Activated CD4-positive, alpha-beta memory T cell treated with anti-CD3 and anti-CD28 coated beads for 36 hours (primary cell): ENCODE measurements at regions not wholly inside any gene's neighbourhood (a gene's known extent, or its start where the extent isn't known, plus 50 kb on each side); places are given as distances from the start of the nearest gene placed in this dataset.
"Not testable (repeated sequence)": the region's sequence is repeated elsewhere in the genome, so short reads cannot be mapped to it uniquely, and the experiment has no call there.

Source experiments
- CTCF ChIA-PET: fragments of 350-600 bp; sonication (Branson Sonifier 250); formaldehyde crosslinking; loops from one replicate; lab custom pipeline; 2021; ENCODE audit warnings: antibody characterized with exemption, inconsistent platforms; lab: Charles Lee
- POLR2A ChIA-PET: fragments of 350-600 bp; sonication (Branson Sonifier 250); formaldehyde crosslinking; loops from one replicate; lab custom pipeline; 2021; ENCODE audit warnings: antibody characterized with exemption; lab: Charles Lee
- DNase-seq: peaks from one replicate; pipeline ENCODE4 v3.0.0-alpha.2; 2020
- H3K27ac Mint-ChIP-seq: one replicate; pipeline ENCODE4 v1.8.0; 2021; ENCODE audit warnings: mixed read lengths
- H3K27me3 Mint-ChIP-seq: one replicate; pipeline ENCODE4 v1.8.0; 2021; ENCODE audit warnings: mixed read lengths
- H3K36me3 Mint-ChIP-seq: one replicate; pipeline ENCODE4 v1.8.0; 2021; ENCODE audit warnings: mixed read lengths
- H3K4me1 Mint-ChIP-seq: one replicate; pipeline ENCODE4 v1.8.0; 2021; ENCODE audit warnings: low read depth, mixed read lengths
- H3K4me3 Mint-ChIP-seq: one replicate; pipeline ENCODE4 v1.8.0; 2021; ENCODE audit warnings: mild to moderate bottlenecking, mixed read lengths
- H3K9me3 Mint-ChIP-seq: one replicate; pipeline ENCODE4 v1.8.0; 2021; ENCODE audit warnings: mixed read lengths
- intact Hi-C: fragments of 100-400 bp; cut with micrococcal nuclease; formaldehyde crosslinking; loops from one replicate; pipeline ENCODE4 v1.15.1; 2023

- intact Hi-C loops, result no loop called here
- CTCF ChIA-PET, result no interaction called here
- POLR2A ChIA-PET, result no interaction called here
These were observed 113.6 kb downstream of the ALX1 start for GRCh38 chr12:85393606-85394005.

GRCh38 chr12:85394065-85394464, 114.0 kb downstream of the ALX1 start:
- intact Hi-C loops, result no loop called here
- Mint-ChIP-seq H3K36me3 (no peaks in the 10 kb centered on the region), H3K9me3 (no peaks in the 10 kb centered on the region), H3K27me3 (no peaks in the 10 kb centered on the region), H3K4me3 (no peak overlapping the region), H3K4me1 (no peaks in the 10 kb centered on the region), H3K27ac (no peak overlapping the region)
- DNase-seq, result no peak
- POLR2A ChIA-PET, result no interaction called here
- CTCF ChIA-PET, result no interaction called here

More at GRCh38 chr12:85393606-85394005, 113.6 kb downstream of the ALX1 start:
- Mint-ChIP-seq H3K27ac (no peak overlapping the region), H3K27me3 (no peaks in the 10 kb centered on the region), H3K9me3 (no peaks in the 10 kb centered on the region), H3K4me3 (no peak overlapping the region), H3K36me3 (no peaks in the 10 kb centered on the region), H3K4me1 (no peaks in the 10 kb centered on the region)
- no peak for DNase-seq

GRCh38 chr12:85394809-85395208, 114.8 kb downstream of the ALX1 start:
- no peaks in the 10 kb centered on the region for H3K27me3 Mint-ChIP-seq
- intact Hi-C loops, result no loop called here
- ChIA-PET POLR2A (no interaction called here), CTCF (no interaction called here)
- peaks cover under 1% of the 10 kb centered on the region for H3K9me3 Mint-ChIP-seq
- H3K4me3 Mint-ChIP-seq, result no peak overlapping the region
- no peak overlapping the region for H3K27ac Mint-ChIP-seq
- no peaks in the 10 kb centered on the region for H3K4me1 Mint-ChIP-seq
- no peaks in the 10 kb centered on the region for H3K36me3 Mint-ChIP-seq
- DNase-seq, result no peak

- Mint-ChIP-seq H3K27me3 (no peaks in the 10 kb centered on the region), H3K36me3 (no peaks in the 10 kb centered on the region), H3K4me3 (no peak overlapping the region), H3K9me3 (peaks cover 2% of the 10 kb centered on the region), H3K27ac (no peak overlapping the region), H3K4me1 (no peaks in the 10 kb centered on the region)
- intact Hi-C loops, result no loop called here
- DNase-seq, result no peak
- ChIA-PET POLR2A (no interaction called here), CTCF (no interaction called here)
These were observed 125.2 kb downstream of the ALX1 start for GRCh38 chr12:85405262-85405661.

GRCh38 chr12:85405781-85406522, 125.9 kb downstream of the ALX1 start:
- Mint-ChIP-seq H3K27me3 (no peaks in the 10 kb centered on the region), H3K27ac (no peak overlapping the region), H3K9me3 (peaks cover 2% of the 10 kb centered on the region), H3K4me1 (no peaks in the 10 kb centered on the region), H3K4me3 (no peak overlapping the region), H3K36me3 (no peaks in the 10 kb centered on the region)
- POLR2A ChIA-PET, result no interaction called here
- DNase-seq, result no peak
- intact Hi-C loops, result no loop called here
- CTCF ChIA-PET, result no interaction called here

- no peaks in the 10 kb centered on the region for H3K27me3 Mint-ChIP-seq
- no peak for DNase-seq
- no peaks in the 10 kb centered on the region for H3K36me3 Mint-ChIP-seq
- no peak overlapping the region for H3K4me3 Mint-ChIP-seq
- POLR2A ChIA-PET, result no interaction called here
- no peak overlapping the region for H3K27ac Mint-ChIP-seq
- H3K9me3 Mint-ChIP-seq, result peaks cover 5% of the 10 kb centered on the region
- intact Hi-C loops, result no loop called here
- CTCF ChIA-PET, result no interaction called here
- H3K4me1 Mint-ChIP-seq, result no peaks in the 10 kb centered on the region
These were observed 133.2 kb downstream of the ALX1 start for GRCh38 chr12:85413266-85413665.

- CTCF ChIA-PET, result no interaction called here
- Mint-ChIP-seq H3K27ac (no peak overlapping the region), H3K27me3 (no peaks in the 10 kb centered on the region), H3K36me3 (no peaks in the 10 kb centered on the region), H3K4me1 (no peaks in the 10 kb centered on the region), H3K4me3 (no peak overlapping the region), H3K9me3 (no peaks in the 10 kb centered on the region)
- POLR2A ChIA-PET, result no interaction called here
- intact Hi-C loops, result loop anchor here (10.0 kb wide), 1 partner anchor 348 kb away; no protein-coding TSS in a partner anchor
- DNase-seq, result no peak
These were observed 142.7 kb downstream of the ALX1 start for GRCh38 chr12:85422762-85423161.

- H3K36me3 Mint-ChIP-seq, result no peaks in the 10 kb centered on the region
- POLR2A ChIA-PET, result no interaction called here
- CTCF ChIA-PET, result no interaction called here
- no peak overlapping the region for H3K27ac Mint-ChIP-seq
- no peak for DNase-seq
- H3K4me3 Mint-ChIP-seq, result no peak overlapping the region
- no peaks in the 10 kb centered on the region for H3K27me3 Mint-ChIP-seq
- peaks cover 3% of the 10 kb centered on the region for H3K9me3 Mint-ChIP-seq
- no peaks in the 10 kb centered on the region for H3K4me1 Mint-ChIP-seq
- intact Hi-C loops, result loop anchor here (10.0 kb wide), 1 partner anchor 349 kb away; no protein-coding TSS in a partner anchor
These were observed 143.9 kb downstream of the ALX1 start for GRCh38 chr12:85423947-85424346.

- Mint-ChIP-seq H3K9me3 (peaks cover 3% of the 10 kb centered on the region), H3K4me3 (no peak overlapping the region), H3K27me3 (no peaks in the 10 kb centered on the region), H3K4me1 (no peaks in the 10 kb centered on the region), H3K36me3 (no peaks in the 10 kb centered on the region), H3K27ac (no peak overlapping the region)
- ChIA-PET POLR2A (no interaction called here), CTCF (interaction anchor here (0.6 to 1.3 kb wide), 5 partner anchors 442 to 498 kb away, joined by 3 to 5 read pairs (median 3); partner anchors contain the start of gene NTS)
- intact Hi-C loops, result loop anchor here (10.0 kb wide), 1 partner anchor 350 kb away; no protein-coding TSS in a partner anchor
- DNase-seq, result peak; percentile 10
These were observed 144.7 kb downstream of the ALX1 start for GRCh38 chr12:85424581-85425348.

- ChIA-PET POLR2A (no interaction called here), CTCF (interaction anchor here (0.6 to 1.3 kb wide), 5 partner anchors 442 to 498 kb away, joined by 3 to 5 read pairs (median 3); partner anchors contain the start of gene NTS)
- Mint-ChIP-seq H3K9me3 (peaks cover 3% of the 10 kb centered on the region), H3K4me3 (no peak overlapping the region), H3K36me3 (no peaks in the 10 kb centered on the region), H3K27me3 (no peaks in the 10 kb centered on the region), H3K27ac (no peak overlapping the region), H3K4me1 (no peaks in the 10 kb centered on the region)
- no peak for DNase-seq
- intact Hi-C loops, result loop anchor here (10.0 kb wide), 1 partner anchor 350 kb away; no protein-coding TSS in a partner anchor
These were observed 145.3 kb downstream of the ALX1 start for GRCh38 chr12:85425349-85425612.

GRCh38 chr12:85425926-85426325, 145.9 kb downstream of the ALX1 start:
- Mint-ChIP-seq H3K27me3 (no peaks in the 10 kb centered on the region), H3K27ac (no peak overlapping the region), H3K36me3 (no peaks in the 10 kb centered on the region), H3K4me1 (no peaks in the 10 kb centered on the region), H3K4me3 (no peak overlapping the region), H3K9me3 (peaks cover 5% of the 10 kb centered on the region)
- DNase-seq, result no peak
- POLR2A ChIA-PET, result no interaction called here
- intact Hi-C loops, result loop anchor here (10.0 kb wide), 1 partner anchor 351 kb away; no protein-coding TSS in a partner anchor
- CTCF ChIA-PET, result interaction anchor here (1.3 kb wide), 1 partner anchor 445 kb away, joined by 4 read pairs; no protein-coding TSS in a partner anchor

GRCh38 chr12:85433148-85433547, 153.1 kb downstream of the ALX1 start:
- H3K36me3 Mint-ChIP-seq, H3K27ac Mint-ChIP-seq, H3K4me3 Mint-ChIP-seq, intact Hi-C loops, H3K27me3 Mint-ChIP-seq, POLR2A ChIA-PET, CTCF ChIA-PET, H3K9me3 Mint-ChIP-seq, DNase-seq, H3K4me1 Mint-ChIP-seq: not testable (repeated sequence)
